WTC11 (cell line): ENCODE measurements at regions not wholly inside any gene's neighbourhood (a gene's known extent, or its start where the extent isn't known, plus 50 kb on each side); places are given as distances from the start of the nearest gene placed in this dataset.

Experiments used
- CTCF ChIP-seq: fragments of 200-600 bp; IDR thresholded peaks from 2 replicates; pipeline ENCODE4 v1.8.0; 2022; ENCODE audit warnings: antibody characterized with exemption
- ZNF138 ChIP-seq: sonication (generic); formaldehyde crosslinking; conservative IDR thresholded peaks from 2 replicates; pipeline ENCODE4 v1.8.1; 2022; ENCODE audit warnings: mild to moderate bottlenecking, moderate library complexity, missing genetic modification reagents

GRCh38 chr18:39276764-39277163, 1711.2 kb upstream of the CELF4 start:
- TF ChIP-seq CTCF (no peak), ZNF138 (CRISPR knock-in tag) (no peak)
